DOHH2 (cell line): ENCODE measurements at regions not wholly inside any gene's neighbourhood (a gene's known extent, or its start where the extent isn't known, plus 50 kb on each side); places are given as distances from the start of the nearest gene placed in this dataset.

Experiments
- H3F3A ChIP-seq: fragments of 200-600 bp; sonication (generic), shearing (Covaris generic); 2 replicates; pipeline ENCODE4 v1.6.0; 2016; ENCODE audit warnings: antibody characterized with exemption, mild to moderate bottlenecking; ENCODE audit not compliant: control insufficient read depth, insufficient read depth
- H3K27ac ChIP-seq: fragments of 200-600 bp; sonication (generic); 2 replicates; pipeline ENCODE4 v1.5.1; 2014; ENCODE audit warnings: low read depth, mild to moderate bottlenecking, low read length, moderate library complexity
- H3K27me3 ChIP-seq: fragments of 200-600 bp; sonication (generic); 2 replicates; pipeline ENCODE4 v1.6.1; 2014; ENCODE audit warnings: mild to moderate bottlenecking, low read length, mixed read lengths; ENCODE audit not compliant: control insufficient read depth
- H3K36me3 ChIP-seq: fragments of 200-600 bp; sonication (generic); 2 replicates; pipeline ENCODE4 v1.6.1; 2014; ENCODE audit warnings: mild to moderate bottlenecking, low read length, moderate library complexity, mixed read lengths; ENCODE audit not compliant: control insufficient read depth
- H3K4me1 ChIP-seq: fragments of 200-600 bp; sonication (generic); 2 replicates; pipeline ENCODE4 v1.6.1; 2014; ENCODE audit warnings: mild to moderate bottlenecking, low read length, mixed read lengths; ENCODE audit not compliant: control insufficient read depth
- H3K4me2 ChIP-seq: fragments of 200-600 bp; sonication (generic); 2 replicates; pipeline ENCODE4 v1.6.0; 2014; ENCODE audit warnings: mild to moderate bottlenecking, low read length, moderate library complexity
- H3K4me3 ChIP-seq: fragments of 200-600 bp; sonication (generic); 2 replicates; pipeline ENCODE4 v1.5.1; 2014; ENCODE audit warnings: mild to moderate bottlenecking, low read length, mixed read lengths
- H3K79me2 ChIP-seq: fragments of 200-600 bp; sonication (generic); 2 replicates; pipeline ENCODE4 v1.6.1; 2014; ENCODE audit warnings: mild to moderate bottlenecking, low read length, mixed read lengths; ENCODE audit not compliant: control insufficient read depth
- H3K9me2 ChIP-seq: fragments of 200-600 bp; sonication (generic); replicated peaks from 2 replicates; pipeline ENCODE4 v1.6.1; 2014; ENCODE audit warnings: mild to moderate bottlenecking, low read length, mixed read lengths; ENCODE audit not compliant: control insufficient read depth
- H3K9me3 ChIP-seq: fragments of 200-600 bp; sonication (generic); 2 replicates; pipeline ENCODE4 v1.6.1; 2014; ENCODE audit warnings: antibody characterized with exemption, low read length, mixed read lengths; ENCODE audit not compliant: control insufficient read depth, insufficient read depth
- H4K20me1 ChIP-seq: fragments of 200-600 bp; sonication (generic); 2 replicates; pipeline ENCODE4 v1.6.0; 2014; ENCODE audit warnings: low read depth, mild to moderate bottlenecking, antibody characterized with exemption, low read length, moderate library complexity; ENCODE audit not compliant: control insufficient read depth, insufficient read depth
- EZH2phosphoT487 ChIP-seq: fragments of 200-600 bp; sonication (generic); IDR thresholded peaks from 2 replicates; pipeline ENCODE4 v1.6.1; 2017; ENCODE audit warnings: borderline replicate concordance, mild to moderate bottlenecking, antibody characterized with exemption, low read length, moderate library complexity, mixed read lengths
- TF ChIP-seq, protein P1 (sequence below): fragments of 200-600 bp; sonication (generic); IDR thresholded peaks from one replicate; pipeline ENCODE4 v1.5.1; 2014; ENCODE audit warnings: antibody characterized with exemption, mild to moderate bottlenecking, low read depth, low read length; ENCODE audit not compliant: poor library complexity, severe bottlenecking

DNA sequence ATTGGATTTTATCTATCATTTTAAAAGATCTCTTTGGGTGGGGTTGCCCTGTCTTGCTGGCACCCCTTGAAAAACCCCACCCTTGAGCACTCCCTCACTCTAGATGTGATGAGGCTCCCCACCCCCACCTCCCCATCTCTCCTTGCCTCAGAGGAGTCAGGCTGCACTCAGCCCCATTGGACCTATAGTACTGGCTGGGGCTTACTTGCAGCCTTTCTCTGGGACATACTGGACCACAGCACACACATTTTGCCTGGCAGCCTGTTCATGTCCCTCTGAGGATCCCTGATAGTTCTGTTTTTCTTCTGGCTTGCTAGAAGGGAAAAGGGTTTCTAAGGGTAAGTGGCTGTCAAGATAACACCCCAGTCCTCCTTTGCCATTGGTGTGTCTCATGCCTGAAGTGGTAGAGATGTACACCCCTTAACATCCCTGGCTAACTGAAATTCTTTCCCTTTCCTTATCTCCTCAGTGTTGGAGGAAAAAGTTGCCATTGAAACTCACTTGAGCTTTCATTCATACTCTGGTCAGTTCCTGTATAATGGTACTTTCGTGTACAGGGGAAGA is 553.4 kb upstream of the CITED2 start:
- no peak overlapping the region for H3K4me3 ChIP-seq
- no peak overlapping the region for H3K27ac ChIP-seq
- H3K36me3 ChIP-seq: no peaks in the 10 kb centered on the region
- H3K4me2 ChIP-seq: no peak overlapping the region
- TF ChIP-seq, protein P1, sequence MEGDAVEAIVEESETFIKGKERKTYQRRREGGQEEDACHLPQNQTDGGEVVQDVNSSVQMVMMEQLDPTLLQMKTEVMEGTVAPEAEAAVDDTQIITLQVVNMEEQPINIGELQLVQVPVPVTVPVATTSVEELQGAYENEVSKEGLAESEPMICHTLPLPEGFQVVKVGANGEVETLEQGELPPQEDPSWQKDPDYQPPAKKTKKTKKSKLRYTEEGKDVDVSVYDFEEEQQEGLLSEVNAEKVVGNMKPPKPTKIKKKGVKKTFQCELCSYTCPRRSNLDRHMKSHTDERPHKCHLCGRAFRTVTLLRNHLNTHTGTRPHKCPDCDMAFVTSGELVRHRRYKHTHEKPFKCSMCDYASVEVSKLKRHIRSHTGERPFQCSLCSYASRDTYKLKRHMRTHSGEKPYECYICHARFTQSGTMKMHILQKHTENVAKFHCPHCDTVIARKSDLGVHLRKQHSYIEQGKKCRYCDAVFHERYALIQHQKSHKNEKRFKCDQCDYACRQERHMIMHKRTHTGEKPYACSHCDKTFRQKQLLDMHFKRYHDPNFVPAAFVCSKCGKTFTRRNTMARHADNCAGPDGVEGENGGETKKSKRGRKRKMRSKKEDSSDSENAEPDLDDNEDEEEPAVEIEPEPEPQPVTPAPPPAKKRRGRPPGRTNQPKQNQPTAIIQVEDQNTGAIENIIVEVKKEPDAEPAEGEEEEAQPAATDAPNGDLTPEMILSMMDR: no peak
- no peak for TF ChIP-seq EZH2phosphoT487
- no peaks in the 10 kb centered on the region for H3K79me2 ChIP-seq
- no peaks in the 10 kb centered on the region for H4K20me1 ChIP-seq
- no peaks in the 10 kb centered on the region for H3K4me1 ChIP-seq
- no peaks in the 10 kb centered on the region for H3K9me3 ChIP-seq
- H3F3A ChIP-seq: no peaks in the 10 kb centered on the region
- H3K27me3 ChIP-seq: no peaks in the 10 kb centered on the region
- H3K9me2 ChIP-seq: no peaks in the 10 kb centered on the region

DNA sequence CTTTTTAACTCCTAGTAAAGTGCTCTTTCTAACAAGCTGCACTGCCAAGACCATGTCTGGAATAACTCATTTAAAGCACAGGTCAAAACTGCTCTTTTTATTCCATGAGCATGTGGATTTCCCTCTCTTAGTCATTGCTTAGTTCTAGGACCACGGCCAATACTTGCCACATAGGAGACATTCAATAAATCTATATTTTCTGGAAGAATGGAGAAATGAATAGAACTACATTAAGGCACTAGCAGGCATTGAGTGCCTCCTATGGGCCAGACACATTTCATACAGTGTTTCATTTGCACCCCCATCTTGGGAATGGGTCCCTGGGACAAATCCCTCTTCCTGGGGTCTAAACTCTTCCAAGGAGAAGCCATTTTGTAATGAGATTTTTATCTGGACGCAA is 552.8 kb upstream of the CITED2 start:
- H3K4me1 ChIP-seq: no peaks in the 10 kb centered on the region
- H3K36me3 ChIP-seq: no peaks in the 10 kb centered on the region
- H4K20me1 ChIP-seq: no peaks in the 10 kb centered on the region
- H3K27me3 ChIP-seq: no peaks in the 10 kb centered on the region
- no peaks in the 10 kb centered on the region for H3F3A ChIP-seq
- H3K9me3 ChIP-seq: no peaks in the 10 kb centered on the region
- H3K4me2 ChIP-seq: no peak overlapping the region
- no peaks in the 10 kb centered on the region for H3K79me2 ChIP-seq
- TF ChIP-seq EZH2phosphoT487: no peak
- TF ChIP-seq, protein P1: no peak
- no peak overlapping the region for H3K4me3 ChIP-seq
- no peaks in the 10 kb centered on the region for H3K9me2 ChIP-seq
- H3K27ac ChIP-seq: no peak overlapping the region

DNA sequence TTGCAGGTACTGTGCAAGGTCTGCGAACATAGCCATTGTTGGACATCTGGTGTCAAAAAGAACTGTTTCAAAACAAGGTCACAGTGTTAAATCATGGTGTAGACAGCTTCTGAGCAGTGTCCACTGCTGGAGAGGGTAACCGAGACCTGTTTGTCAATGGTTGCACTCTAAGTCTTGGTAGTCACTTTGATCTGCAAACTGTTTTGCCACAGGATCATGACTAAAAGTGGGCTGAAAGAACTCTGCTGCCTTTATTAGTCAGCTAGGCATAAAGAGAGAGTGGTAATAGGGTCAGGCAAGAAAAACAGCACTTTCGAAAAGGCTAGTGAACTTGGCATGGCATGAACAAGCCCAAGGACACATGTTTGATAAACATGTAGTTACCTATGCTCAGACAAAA is 552.3 kb upstream of the CITED2 start:
- Histone ChIP-seq H3K27me3 (no peaks in the 10 kb centered on the region; the same call in 1 of the 2 replicates), H3K4me2 (no peak overlapping the region), H3K9me2 (no peaks in the 10 kb centered on the region), H3F3A (no peaks in the 10 kb centered on the region), H3K27ac (no peak overlapping the region), H3K36me3 (no peaks in the 10 kb centered on the region), H3K79me2 (no peaks in the 10 kb centered on the region), H4K20me1 (no peaks in the 10 kb centered on the region), H3K4me3 (no peak overlapping the region), H3K4me1 (no peaks in the 10 kb centered on the region), H3K9me3 (no peaks in the 10 kb centered on the region)
- no peak for TF ChIP-seq EZH2phosphoT487
- TF ChIP-seq, protein P1: no peak
